GM19452 (cell line): ENCODE measurements at regions not wholly inside any gene's neighbourhood (a gene's known extent, or its start where the extent isn't known, plus 50 kb on each side); places are given as distances from the start of the nearest gene placed in this dataset.
"Not testable (repeated sequence)": the region's sequence is repeated elsewhere in the genome, so short reads cannot be mapped to it uniquely, and the experiment has no call there.

ENCODE experiments used
- ATAC-seq: cut with Tn5 transposase; IDR thresholded peaks from one replicate; pipeline ENCODE4 v1.9.1; 2021; ENCODE audit not compliant: unreplicated experiment

GRCh38 chr19:28358633-28359032, 854.3 kb downstream of the UQCRFS1 start:
- ATAC-seq: no peak

GRCh38 chr19:28351761-28352160, 861.2 kb downstream of the UQCRFS1 start:
- no peak for ATAC-seq

- ATAC-seq: not testable (repeated sequence)
These were observed 861.6 kb downstream of the UQCRFS1 start for GRCh38 chr19:28351321-28351720.

GRCh38 chr19:28350673-28351072, 862.3 kb downstream of the UQCRFS1 start:
- no peak for ATAC-seq

- ATAC-seq: no peak
These were observed 862.9 kb downstream of the UQCRFS1 start for GRCh38 chr19:28350037-28350436.

- ATAC-seq: no peak
These were observed 863.3 kb downstream of the UQCRFS1 start for GRCh38 chr19:28349604-28350003.

- ATAC-seq: no peak
These were observed 867.1 kb downstream of the UQCRFS1 start for GRCh38 chr19:28345811-28346210.

- no peak for ATAC-seq
These were observed 871.1 kb downstream of the UQCRFS1 start for GRCh38 chr19:28341810-28342350.

GRCh38 chr19:28334419-28334818, 878.5 kb downstream of the UQCRFS1 start:
- no peak for ATAC-seq

GRCh38 chr19:28333909-28334308, 879.0 kb downstream of the UQCRFS1 start:
- ATAC-seq: no peak

GRCh38 chr19:28332886-28333285, 880.1 kb downstream of the UQCRFS1 start:
- ATAC-seq: no peak

GRCh38 chr19:28332351-28332750, 880.6 kb downstream of the UQCRFS1 start:
- no peak for ATAC-seq

GRCh38 chr19:28331596-28331995, 881.4 kb downstream of the UQCRFS1 start:
- no peak for ATAC-seq

GRCh38 chr19:28330831-28331230, 882.1 kb downstream of the UQCRFS1 start:
- no peak for ATAC-seq

- no peak for ATAC-seq
These were observed 883.5 kb downstream of the UQCRFS1 start for GRCh38 chr19:28329429-28329828.

- ATAC-seq: no peak
These were observed 885.0 kb downstream of the UQCRFS1 start for GRCh38 chr19:28327905-28328304.

- ATAC-seq: no peak
These were observed 886.2 kb downstream of the UQCRFS1 start for GRCh38 chr19:28326746-28327145.

- no peak for ATAC-seq
These were observed 888.5 kb downstream of the UQCRFS1 start for GRCh38 chr19:28324275-28325060.

GRCh38 chr19:28322945-28323344, 890.0 kb downstream of the UQCRFS1 start:
- no peak for ATAC-seq

GRCh38 chr19:28322491-28322890, 890.5 kb downstream of the UQCRFS1 start:
- ATAC-seq: no peak

GRCh38 chr19:28319918-28320317, 893.0 kb downstream of the UQCRFS1 start:
- ATAC-seq: no peak

- no peak for ATAC-seq
These were observed 893.7 kb downstream of the UQCRFS1 start for GRCh38 chr19:28319227-28319626.
